ENCODE measurements at regions not wholly inside any gene's neighbourhood (a gene's known extent, or its start where the extent isn't known, plus 50 kb on each side); places are given as distances from the start of the nearest gene placed in this dataset.

- peaks cover 0 to 6% of the 10 kb centered on the region in 2 donors for H3K27me3 ChIP-seq
- TF ChIP-seq CTCF (IDR thresholded peaks at IDR 0.05), result no peak
- H3K4me3 ChIP-seq, result no peak overlapping the region
- H3K27ac ChIP-seq, result no peak overlapping the region
- ATAC-seq (no peak), DNase-seq (no peak)
- H3K9me3 ChIP-seq, result no peaks in the 10 kb centered on the region
- no peaks in the 10 kb centered on the region for H3K36me3 ChIP-seq
- intact Hi-C loops (cut with DNase I), result no loop called here
- H3K4me1 ChIP-seq, result no peaks in the 10 kb centered on the region
Observed at GRCh38 chr16:80041410-80041809, 440.9 kb upstream of the MAF start.

GRCh38 chr16:80040814-80041213 lies 440.3 kb upstream of the MAF start:
- ATAC-seq, result no peak
- intact Hi-C loops (cut with DNase I), result no loop called here
- DNase-seq, result no peak
- Histone ChIP-seq H3K27ac (no peak overlapping the region), H3K4me3 (no peak overlapping the region), H3K27me3 (peaks cover 0 to 6% of the 10 kb centered on the region in 2 donors), H3K36me3 (no peaks in the 10 kb centered on the region), H3K4me1 (no peaks in the 10 kb centered on the region), H3K9me3 (no peaks in the 10 kb centered on the region)
- no peak for TF ChIP-seq CTCF (IDR thresholded peaks at IDR 0.05)

- intact Hi-C loops (cut with DNase I), result no loop called here
- Histone ChIP-seq H3K4me3 (no peak overlapping the region), H3K36me3 (no peaks in the 10 kb centered on the region), H3K9me3 (no peaks in the 10 kb centered on the region), H3K27ac (no peak overlapping the region), H3K4me1 (no peaks in the 10 kb centered on the region), H3K27me3 (peaks cover 0 to 6% of the 10 kb centered on the region in 2 donors)
- no peak for TF ChIP-seq CTCF (IDR thresholded peaks at IDR 0.05)
- DNase-seq (no peak), ATAC-seq (no peak)
Observed at GRCh38 chr16:80040413-80040812, 439.9 kb upstream of the MAF start.

GRCh38 chr16:80039777-80040176 lies 439.2 kb upstream of the MAF start:
- ATAC-seq, result no peak
- Histone ChIP-seq H3K4me3 (no peak overlapping the region), H3K27me3 (peaks cover 0 to 6% of the 10 kb centered on the region in 2 donors), H3K36me3 (no peaks in the 10 kb centered on the region), H3K4me1 (no peaks in the 10 kb centered on the region), H3K27ac (no peak overlapping the region), H3K9me3 (no peaks in the 10 kb centered on the region)
- intact Hi-C loops (cut with DNase I), result no loop called here
- no peak for DNase-seq
- no peak for TF ChIP-seq CTCF (IDR thresholded peaks at IDR 0.05)

GRCh38 chr16:80038566-80038965 lies 438.0 kb upstream of the MAF start:
- Histone ChIP-seq H3K4me1 (no peaks in the 10 kb centered on the region), H3K9me3 (peaks cover 0 to 3% of the 10 kb centered on the region in 2 donors), H3K36me3 (no peaks in the 10 kb centered on the region), H3K27me3 (no peaks in the 10 kb centered on the region), H3K27ac (no peak overlapping the region), H3K4me3 (no peak overlapping the region)
- DNase-seq (no peak), ATAC-seq (no peak)
- intact Hi-C loops (cut with DNase I), result no loop called here
- no peak for TF ChIP-seq CTCF (IDR thresholded peaks at IDR 0.05)

All from left lung (tissue), 4 donors.